ENCODE measurements at regions not wholly inside any gene's neighbourhood (a gene's known extent, or its start where the extent isn't known, plus 50 kb on each side); places are given as distances from the start of the nearest gene placed in this dataset.
"Not testable (repeated sequence)": the region's sequence is repeated elsewhere in the genome, so short reads cannot be mapped to it uniquely, and the experiment has no call there.

GRCh38 chr4:83731609-83732008 is 195.7 kb downstream of the GPAT3 start:
- intact Hi-C loops (cut with micrococcal nuclease; ENCODE audit: unreplicated experiment), result no loop called here
- Histone ChIP-seq H3K4me3 (no peak overlapping the region), H3F3A (ENCODE audit: insufficient read depth, low read depth) (no peaks in the 10 kb centered on the region), H3K9me2 (ENCODE audit: insufficient read depth) (no peaks in the 10 kb centered on the region), H3K27ac (no peak overlapping the region), H4K20me1 (ENCODE audit: insufficient read depth) (no peaks in the 10 kb centered on the region), H3K27me3 (ENCODE audit: insufficient read depth, low read depth) (no peaks in the 10 kb centered on the region), H3K4me1 (replicated peaks; ENCODE audit: insufficient read depth) (no peaks in the 10 kb centered on the region), H3K9me3 (ENCODE audit: insufficient read depth, low read depth) (no peaks in the 10 kb centered on the region), H2AFZ (no peak overlapping the region), H3K79me2 (ENCODE audit: low read depth) (no peaks in the 10 kb centered on the region), H3K36me3 (ENCODE audit: low read depth) (no peaks in the 10 kb centered on the region), H3K4me2 (no peak overlapping the region)
- TF ChIP-seq CTCF (conservative IDR thresholded peaks at IDR 0.05) (no peak), EZH2 (IDR thresholded peaks at IDR 0.05; ENCODE audit: low read depth) (no peak)
- POLR2A ChIA-PET (ENCODE audit: unreplicated experiment), result no interaction called here
- CTCF ChIA-PET, result no interaction called here
- no peak for DNase-seq
- BruUV-seq (replicated peaks), result no TSS peak

DNA sequence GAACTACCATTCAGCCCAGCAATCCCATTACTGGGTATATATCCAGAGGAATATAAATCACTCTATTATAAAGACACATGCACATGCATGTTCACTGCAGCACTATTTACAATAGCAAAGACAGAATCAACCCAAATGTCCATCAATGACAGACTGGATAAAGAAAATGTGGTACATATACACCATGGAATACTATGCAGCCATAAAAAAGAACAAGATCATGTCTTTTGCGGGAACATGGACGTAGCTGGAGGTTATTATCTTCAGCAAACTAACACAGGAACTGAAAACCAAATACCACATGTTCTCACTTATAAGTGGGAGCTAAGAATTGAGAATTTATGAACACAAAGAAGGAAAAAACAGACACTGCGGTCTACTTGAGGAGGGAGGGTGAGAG is 195.1 kb downstream of the GPAT3 start:
- H3F3A ChIP-seq (ENCODE audit: insufficient read depth, low read depth); H3K4me2 ChIP-seq; H3K9me3 ChIP-seq (ENCODE audit: insufficient read depth, low read depth); DNase-seq; intact Hi-C loops (cut with micrococcal nuclease; ENCODE audit: unreplicated experiment); H3K4me1 ChIP-seq (replicated peaks; ENCODE audit: insufficient read depth); H3K4me3 ChIP-seq; CTCF ChIA-PET; POLR2A ChIA-PET (ENCODE audit: unreplicated experiment); H3K27ac ChIP-seq; BruUV-seq (replicated peaks); H3K9me2 ChIP-seq (ENCODE audit: insufficient read depth); H3K79me2 ChIP-seq (ENCODE audit: low read depth); H2AFZ ChIP-seq; H3K36me3 ChIP-seq (ENCODE audit: low read depth); H3K27me3 ChIP-seq (ENCODE audit: insufficient read depth, low read depth); H4K20me1 ChIP-seq (ENCODE audit: insufficient read depth): not testable (repeated sequence)

DNA sequence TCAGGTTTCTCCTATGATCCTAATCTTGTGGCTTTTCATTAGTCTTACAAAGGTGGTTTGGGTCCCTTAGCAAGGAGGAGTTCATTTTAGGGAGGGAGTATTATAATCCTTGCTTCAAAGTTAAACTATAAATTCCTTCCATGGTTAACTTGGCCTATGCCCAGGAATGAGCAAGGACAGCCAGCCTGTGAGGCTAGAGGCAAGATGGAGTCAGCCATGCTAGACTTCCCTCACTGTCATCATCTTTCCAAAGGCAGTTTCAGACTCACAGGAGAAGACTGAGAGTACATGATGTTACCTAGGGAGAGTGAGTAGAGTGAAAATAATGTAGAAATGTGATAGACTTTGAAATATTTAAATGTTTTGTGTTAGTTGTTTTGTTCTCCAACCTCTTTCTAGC is 192.3 kb downstream of the GPAT3 start:
- Histone ChIP-seq H3K4me1 (replicated peaks; ENCODE audit: insufficient read depth) (no peaks in the 10 kb centered on the region), H3K9me3 (ENCODE audit: insufficient read depth, low read depth) (no peaks in the 10 kb centered on the region), H3K4me3 (no peak overlapping the region), H3K9me2 (ENCODE audit: insufficient read depth) (no peaks in the 10 kb centered on the region), H2AFZ (no peak overlapping the region), H3K36me3 (ENCODE audit: low read depth) (no peaks in the 10 kb centered on the region), H3K27ac (no peak overlapping the region), H4K20me1 (ENCODE audit: insufficient read depth) (no peaks in the 10 kb centered on the region), H3K4me2 (no peak overlapping the region), H3K79me2 (ENCODE audit: low read depth) (no peaks in the 10 kb centered on the region), H3K27me3 (ENCODE audit: insufficient read depth, low read depth) (no peaks in the 10 kb centered on the region), H3F3A (ENCODE audit: insufficient read depth, low read depth) (no peaks in the 10 kb centered on the region)
- POLR2A ChIA-PET (ENCODE audit: unreplicated experiment), result no interaction called here
- CTCF ChIA-PET, result no interaction called here
- BruUV-seq (replicated peaks), result no TSS peak
- TF ChIP-seq CTCF (conservative IDR thresholded peaks at IDR 0.05) (no peak), EZH2 (IDR thresholded peaks at IDR 0.05; ENCODE audit: low read depth) (no peak)
- intact Hi-C loops (cut with micrococcal nuclease; ENCODE audit: unreplicated experiment), result no loop called here
- DNase-seq, result no peak

GRCh38 chr4:83725336-83726085 is 189.6 kb downstream of the GPAT3 start:
- no TSS peak for BruUV-seq (replicated peaks)
- Histone ChIP-seq H3K79me2 (ENCODE audit: low read depth) (no peaks in the 10 kb centered on the region), H3K9me2 (ENCODE audit: insufficient read depth) (no peaks in the 10 kb centered on the region), H3K27me3 (ENCODE audit: insufficient read depth, low read depth) (no peaks in the 10 kb centered on the region), H4K20me1 (ENCODE audit: insufficient read depth) (no peaks in the 10 kb centered on the region), H3K4me3 (no peak overlapping the region), H3F3A (ENCODE audit: insufficient read depth, low read depth) (no peaks in the 10 kb centered on the region), H2AFZ (no peak overlapping the region), H3K36me3 (ENCODE audit: low read depth) (no peaks in the 10 kb centered on the region), H3K9me3 (ENCODE audit: insufficient read depth, low read depth) (no peaks in the 10 kb centered on the region), H3K4me2 (no peak overlapping the region), H3K27ac (no peak overlapping the region), H3K4me1 (replicated peaks; ENCODE audit: insufficient read depth) (no peaks in the 10 kb centered on the region)
- DNase-seq, result no peak
- ChIA-PET POLR2A (ENCODE audit: unreplicated experiment) (no interaction called here), CTCF (no interaction called here)
- TF ChIP-seq CTCF (conservative IDR thresholded peaks at IDR 0.05) (no peak), EZH2 (IDR thresholded peaks at IDR 0.05; ENCODE audit: low read depth) (no peak)
- intact Hi-C loops (cut with micrococcal nuclease; ENCODE audit: unreplicated experiment), result no loop called here
